WTC11 (cell line): ENCODE measurements at regions not wholly inside any gene's neighbourhood (a gene's known extent, or its start where the extent isn't known, plus 50 kb on each side); places are given as distances from the start of the nearest gene placed in this dataset.

Source experiments
- ATAC-seq: fragments of 200-7000 bp; cut with Tn5 transposase; 2 replicates; pipeline ENCODE4 v1.10.0; 2021; ENCODE audit warnings: mild to moderate bottlenecking, moderate library complexity
- CTCF ChIA-PET: fragments of 300-600 bp; sonication (Branson Sonifier 250); formaldehyde crosslinking; loops from one replicate; lab custom pipeline; 2021; ENCODE audit warnings: antibody characterized with exemption; lab: Charles Lee
- POLR2A ChIA-PET: fragments of 350-600 bp; sonication (Branson Sonifier 250); formaldehyde crosslinking; loops from one replicate; lab custom pipeline; 2021; ENCODE audit warnings: antibody characterized with exemption; lab: Charles Lee
- DNase-seq: peaks from one replicate; pipeline ENCODE4 v3.0.0; 2021; ENCODE audit warnings: low spot score
- H3K27ac Mint-ChIP-seq: 2 replicates; pipeline ENCODE4 v1.8.0; 2021; ENCODE audit warnings: mixed read lengths
- H3K27me3 Mint-ChIP-seq: 2 replicates; pipeline ENCODE4 v1.8.0; 2021; ENCODE audit warnings: low read depth, mild to moderate bottlenecking, moderate library complexity, mixed read lengths
- H3K36me3 Mint-ChIP-seq: 2 replicates; pipeline ENCODE4 v1.8.0; 2021; ENCODE audit warnings: mixed read lengths
- H3K4me1 Mint-ChIP-seq: 2 replicates; pipeline ENCODE4 v1.8.0; 2022; ENCODE audit warnings: mixed read lengths
- H3K4me3 Mint-ChIP-seq: 2 replicates; pipeline ENCODE4 v1.8.0; 2021; ENCODE audit warnings: mild to moderate bottlenecking, moderate library complexity, mixed read lengths
- H3K9me3 Mint-ChIP-seq: 2 replicates; pipeline ENCODE4 v1.8.0; 2021; ENCODE audit warnings: mixed read lengths
- AFF4 ChIP-seq: sonication (generic); formaldehyde crosslinking; IDR thresholded peaks from 2 replicates; pipeline ENCODE4 v1.8.1; 2023; ENCODE audit warnings: mild to moderate bottlenecking, missing genetic modification reagents, borderline replicate concordance
- CTCF ChIP-seq: fragments of 200-600 bp; IDR thresholded peaks from 2 replicates; pipeline ENCODE4 v1.8.0; 2022; ENCODE audit warnings: antibody characterized with exemption
- E2F5 ChIP-seq: sonication (generic); formaldehyde crosslinking; IDR thresholded peaks from 2 replicates; pipeline ENCODE4 v1.8.1; 2022; ENCODE audit warnings: mild to moderate bottlenecking, moderate library complexity, missing genetic modification reagents
- GRHL2 ChIP-seq: fragments of 250-450 bp; sonication (Bioruptor Pico); IDR thresholded peaks from 2 replicates; pipeline ENCODE4 v1.8.0; 2022; ENCODE audit warnings: mild to moderate bottlenecking, moderate library complexity; ENCODE audit not compliant: insufficient replicate concordance, severe bottlenecking
- MYBL2 ChIP-seq: sonication (generic); formaldehyde crosslinking; IDR thresholded peaks from 2 replicates; pipeline ENCODE4 v1.8.1; 2023; ENCODE audit warnings: mild to moderate bottlenecking, moderate library complexity, missing genetic modification reagents
- OVOL2 ChIP-seq: fragments of 250-450 bp; sonication (Bioruptor Pico); IDR thresholded peaks from 2 replicates; pipeline ENCODE4 v1.9.0; 2021; ENCODE audit warnings: mild to moderate bottlenecking, borderline replicate concordance
- PRDM15 ChIP-seq: sonication (generic); formaldehyde crosslinking; IDR thresholded peaks from 2 replicates; pipeline ENCODE4 v1.8.0; 2022; ENCODE audit warnings: missing genetic modification reagents
- PRRX2 ChIP-seq: fragments of 250-450 bp; sonication (Bioruptor Pico); IDR thresholded peaks from 2 replicates; pipeline ENCODE4 v1.8.0; 2021; ENCODE audit warnings: mild to moderate bottlenecking
- SOX15 ChIP-seq: fragments of 250-450 bp; sonication (Bioruptor Pico); IDR thresholded peaks from 2 replicates; pipeline ENCODE4 v1.9.0; 2021; ENCODE audit warnings: mild to moderate bottlenecking
- USF2 ChIP-seq: sonication (generic); formaldehyde crosslinking; IDR thresholded peaks from 2 replicates; pipeline ENCODE4 v1.8.1; 2023; ENCODE audit warnings: mild to moderate bottlenecking, missing genetic modification reagents, moderate library complexity
- ZNF121 ChIP-seq: sonication (generic); formaldehyde crosslinking; IDR thresholded peaks from 2 replicates; pipeline ENCODE4 v1.8.0; 2023; ENCODE audit warnings: missing genetic modification reagents
- ZNF138 ChIP-seq: sonication (generic); formaldehyde crosslinking; conservative IDR thresholded peaks from 2 replicates; pipeline ENCODE4 v1.8.1; 2022; ENCODE audit warnings: mild to moderate bottlenecking, moderate library complexity, missing genetic modification reagents
- ZNF219 ChIP-seq: sonication (generic); formaldehyde crosslinking; IDR thresholded peaks from 2 replicates; pipeline ENCODE4 v1.8.0; 2023; ENCODE audit warnings: missing genetic modification reagents, mild to moderate bottlenecking, borderline replicate concordance
- ZNF416 ChIP-seq: fragments of 250-450 bp; sonication (Bioruptor Pico); IDR thresholded peaks from 2 replicates; pipeline ENCODE4 v1.9.0; 2021; ENCODE audit warnings: mild to moderate bottlenecking, inconsistent platforms
- ZNF671 ChIP-seq: fragments of 250-450 bp; sonication (Bioruptor Pico); IDR thresholded peaks from 2 replicates; pipeline ENCODE4 v1.8.0; 2021; ENCODE audit warnings: mild to moderate bottlenecking

- no peak for ATAC-seq
- no peak overlapping the region for H3K27ac Mint-ChIP-seq
- no peaks in the 10 kb centered on the region for H3K9me3 Mint-ChIP-seq
- DNase-seq = no peak
- H3K4me3 Mint-ChIP-seq = no peak overlapping the region
- CTCF ChIA-PET = no interaction called here
- peaks cover 11% of the 10 kb centered on the region for H3K4me1 Mint-ChIP-seq
- no peaks in the 10 kb centered on the region for H3K36me3 Mint-ChIP-seq
- no peak for TF ChIP-seq ZNF671 (CRISPR knock-in tag)
- no peak for TF ChIP-seq USF2
- POLR2A ChIA-PET = no interaction called here
- no peaks in the 10 kb centered on the region for H3K27me3 Mint-ChIP-seq
Measured at GRCh38 chr6:6995328-6995727, 112.4 kb upstream of the RREB1 start.

- POLR2A ChIA-PET = no interaction called here
- no peak for ATAC-seq
- Mint-ChIP-seq H3K27ac (no peak overlapping the region), H3K27me3 (no peaks in the 10 kb centered on the region), H3K9me3 (peaks cover 4% of the 10 kb centered on the region), H3K36me3 (no peaks in the 10 kb centered on the region), H3K4me3 (no peak overlapping the region)
- TF ChIP-seq ZNF121 (CRISPR knock-in tag) = no peak
- TF ChIP-seq, all 79 proteins: peak for 0
- DNase-seq = no peak
- CTCF ChIA-PET = no interaction called here
- peaks cover 11% of the 10 kb centered on the region for H3K4me1 Mint-ChIP-seq
Measured at GRCh38 chr6:6996124-6996523, 111.6 kb upstream of the RREB1 start.

GRCh38 chr6:6997263-6998193 is 110.2 kb upstream of the RREB1 start:
- TF ChIP-seq ZNF138 (CRISPR knock-in tag) (no peak), PRDM15 (CRISPR knock-in tag) (no peak), GRHL2 (no peak), ZNF416 (CRISPR knock-in tag) (no peak), SOX15 (CRISPR knock-in tag) (no peak), AFF4 (no peak), ZNF219 (CRISPR knock-in tag) (no peak), PRRX2 (CRISPR knock-in tag) (no peak), CTCF (no peak), MYBL2 (CRISPR knock-in tag) (no peak), OVOL2 (no peak), E2F5 (CRISPR knock-in tag) (no peak), ZNF671 (CRISPR knock-in tag) (no peak)
- Mint-ChIP-seq H3K4me3 (no peak overlapping the region), H3K27ac (no peak overlapping the region), H3K27me3 (no peaks in the 10 kb centered on the region), H3K36me3 (no peaks in the 10 kb centered on the region), H3K4me1 (peaks cover 11% of the 10 kb centered on the region), H3K9me3 (peaks cover 7% of the 10 kb centered on the region)
- DNase-seq (no peak), ATAC-seq (peak; percentile 24)
- ChIA-PET CTCF (interaction anchor here (1.0 kb wide), 1 partner anchor 301 kb away, joined by 3 read pairs; no protein-coding TSS in a partner anchor), POLR2A (no interaction called here)
